ENCODE measurements at regions not wholly inside any gene's neighbourhood (a gene's known extent, or its start where the extent isn't known, plus 50 kb on each side); places are given as distances from the start of the nearest gene placed in this dataset.
A peak's percentile ranks its signal among the peaks of the same experiment; 100 is the strongest.
"Not testable (repeated sequence)": the region's sequence is repeated elsewhere in the genome, so short reads cannot be mapped to it uniquely, and the experiment has no call there.

DNA sequence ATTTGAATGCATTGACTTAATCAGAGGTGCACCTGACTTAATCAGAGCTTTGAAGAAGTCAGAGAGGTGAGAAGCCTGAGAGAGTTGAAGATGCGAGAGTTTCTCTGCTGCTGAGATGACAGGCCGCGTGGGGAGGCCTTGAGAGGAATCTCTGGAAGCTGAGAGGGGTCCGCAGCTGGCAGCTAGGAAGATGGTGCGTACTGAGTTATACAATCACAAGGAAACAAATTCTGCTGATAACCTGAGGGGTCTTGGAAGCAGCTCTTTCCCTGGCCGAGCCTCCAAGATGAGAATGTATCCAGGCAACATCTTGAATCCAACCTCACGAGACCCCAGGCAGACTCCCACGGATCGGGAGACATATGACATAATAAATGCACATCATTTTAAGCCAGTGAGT lies 91.7 kb downstream of the SPATA31A6 start:
- H3K9ac ChIP-seq (replicated peaks; ENCODE audit: extremely low read depth, insufficient read depth, low read length), result no peak overlapping the region
- H3K27ac ChIP-seq (ENCODE audit: insufficient read depth, low read depth, low read length), result no peak overlapping the region
- H3K9me1 ChIP-seq (replicated peaks; ENCODE audit: control insufficient read depth, extremely low read depth, insufficient read depth, low read length), result no peaks in the 10 kb centered on the region
- dilution Hi-C loops (cut with MboI; ENCODE audit: extremely low pct_ligation_motif_present, low sequenced_read_pairs) (no loop called here), intact Hi-C loops (cut with micrococcal nuclease) (no loop called here)
- no peaks in the 10 kb centered on the region for H3K27me3 ChIP-seq (ENCODE audit: control insufficient read depth in 2 of 2, insufficient read depth in 2 of 2, low read length in 2 of 2)
- no peak for DNase-seq (ENCODE audit: low read depth, low spot score)
- H3K4me2 ChIP-seq (ENCODE audit: insufficient read depth, low read length), result no peak overlapping the region
- no peaks in the 10 kb centered on the region for H3K36me3 ChIP-seq (ENCODE audit: control insufficient read depth in 2 of 2, extremely low read depth in 1 of 2, insufficient read depth in 2 of 2, low read length in 2 of 2)
- CTCF ChIA-PET, result no interaction called here
- POLR2A ChIA-PET, result no interaction called here
- no peak overlapping the region for H3K4me3 ChIP-seq (replicated peaks in 1 of 3; ENCODE audit: insufficient read depth in 1 of 3, low read depth in 1 of 3, low read length in 3 of 3)
- H4K20me1 ChIP-seq (replicated peaks; ENCODE audit: control insufficient read depth, extremely low read depth, insufficient read depth, low read length), result no peaks in the 10 kb centered on the region
- no peak for TF ChIP-seq POLR2A (IDR thresholded peaks at IDR 0.05; ENCODE audit: low read depth, low read length)
- no peak for TF ChIP-seq FOS (IDR thresholded peaks at IDR 0.05; ENCODE audit: borderline replicate concordance, insufficient read depth, low read length)
- TF ChIP-seq EZH2 (IDR thresholded peaks at IDR 0.05; ENCODE audit: borderline replicate concordance, low read depth, low read length, severe bottlenecking), result no peak
- TF ChIP-seq, protein P1, sequence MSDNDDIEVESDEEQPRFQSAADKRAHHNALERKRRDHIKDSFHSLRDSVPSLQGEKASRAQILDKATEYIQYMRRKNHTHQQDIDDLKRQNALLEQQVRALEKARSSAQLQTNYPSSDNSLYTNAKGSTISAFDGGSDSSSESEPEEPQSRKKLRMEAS (IDR thresholded peaks at IDR 0.05; ENCODE audit: insufficient read depth, insufficient read length), result no peak
- TF ChIP-seq GATA2 (IDR thresholded peaks at IDR 0.05; ENCODE audit: insufficient read depth, insufficient read length, low read depth, low read length), result no peak
- no peak for TF ChIP-seq POLR2AphosphoS5 (IDR thresholded peaks at IDR 0.05; ENCODE audit: insufficient read depth, low read depth, low read length)
- no peak for TF ChIP-seq JUN (IDR thresholded peaks at IDR 0.05; ENCODE audit: borderline replicate concordance, insufficient read depth, insufficient read length, low read depth)
- no peak for TF ChIP-seq MYC (IDR thresholded peaks at IDR 0.05; ENCODE audit: low read depth, low read length)
- TF ChIP-seq, protein P2, sequence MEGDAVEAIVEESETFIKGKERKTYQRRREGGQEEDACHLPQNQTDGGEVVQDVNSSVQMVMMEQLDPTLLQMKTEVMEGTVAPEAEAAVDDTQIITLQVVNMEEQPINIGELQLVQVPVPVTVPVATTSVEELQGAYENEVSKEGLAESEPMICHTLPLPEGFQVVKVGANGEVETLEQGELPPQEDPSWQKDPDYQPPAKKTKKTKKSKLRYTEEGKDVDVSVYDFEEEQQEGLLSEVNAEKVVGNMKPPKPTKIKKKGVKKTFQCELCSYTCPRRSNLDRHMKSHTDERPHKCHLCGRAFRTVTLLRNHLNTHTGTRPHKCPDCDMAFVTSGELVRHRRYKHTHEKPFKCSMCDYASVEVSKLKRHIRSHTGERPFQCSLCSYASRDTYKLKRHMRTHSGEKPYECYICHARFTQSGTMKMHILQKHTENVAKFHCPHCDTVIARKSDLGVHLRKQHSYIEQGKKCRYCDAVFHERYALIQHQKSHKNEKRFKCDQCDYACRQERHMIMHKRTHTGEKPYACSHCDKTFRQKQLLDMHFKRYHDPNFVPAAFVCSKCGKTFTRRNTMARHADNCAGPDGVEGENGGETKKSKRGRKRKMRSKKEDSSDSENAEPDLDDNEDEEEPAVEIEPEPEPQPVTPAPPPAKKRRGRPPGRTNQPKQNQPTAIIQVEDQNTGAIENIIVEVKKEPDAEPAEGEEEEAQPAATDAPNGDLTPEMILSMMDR (IDR thresholded peaks at IDR 0.05; ENCODE audit: extremely low read depth in 1 of 2, insufficient read depth in 1 of 2, low read depth in 1 of 2, low read length in 2 of 2), result no peak
- H3K79me2 ChIP-seq (ENCODE audit: control insufficient read depth, insufficient read depth, low read length), result no peaks in the 10 kb centered on the region
- H2AFZ ChIP-seq (ENCODE audit: low read depth, low read length), result no peak overlapping the region
- BruUV-seq (replicated peaks), result no TSS peak
- no peak for FAIRE-seq
- no peaks in the 10 kb centered on the region for H3K4me1 ChIP-seq (ENCODE audit: control insufficient read depth, extremely low read depth, insufficient read depth, low read length)
- no peaks in the 10 kb centered on the region for H3K9me3 ChIP-seq (replicated peaks; ENCODE audit: control insufficient read depth, insufficient read depth, low read length)

DNA sequence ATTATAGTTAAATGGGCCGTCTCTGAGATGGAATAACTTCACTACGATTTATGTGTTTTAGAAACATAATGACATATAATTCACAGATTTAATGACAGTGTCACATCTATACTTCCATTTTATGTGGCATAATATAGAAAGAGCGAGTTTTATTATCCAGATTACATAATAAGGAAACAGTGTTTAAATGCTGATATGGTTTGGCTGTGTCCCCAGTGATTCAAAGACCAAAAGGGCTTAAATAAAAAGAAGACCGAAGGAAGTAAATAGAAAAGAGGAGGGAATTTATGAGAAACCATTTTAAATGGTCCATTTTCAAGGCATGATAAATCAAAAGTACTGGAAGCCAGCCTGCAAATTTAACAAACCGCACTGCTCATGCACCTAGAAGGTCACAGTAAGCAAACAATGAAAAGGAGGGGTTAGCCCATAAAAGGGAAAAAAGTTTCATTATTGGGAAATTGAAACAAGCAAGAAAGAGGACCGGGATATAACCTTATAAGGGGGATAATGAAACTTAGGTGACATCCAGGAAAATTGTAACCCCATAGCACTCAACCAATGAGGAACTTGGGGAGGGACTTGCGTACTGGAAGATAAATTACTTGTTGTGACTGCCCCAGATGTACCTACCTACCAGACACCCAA lies 99.2 kb downstream of the SPATA31A6 start:
- H3K79me2 ChIP-seq (ENCODE audit: control insufficient read depth, insufficient read depth, low read length); H3K27ac ChIP-seq (ENCODE audit: insufficient read depth, low read depth, low read length); H3K9me1 ChIP-seq (replicated peaks; ENCODE audit: control insufficient read depth, extremely low read depth, insufficient read depth, low read length); H3K4me2 ChIP-seq (ENCODE audit: insufficient read depth, low read length); H3K27me3 ChIP-seq (ENCODE audit: control insufficient read depth in 2 of 2, insufficient read depth in 2 of 2, low read length in 2 of 2); H3K4me3 ChIP-seq (replicated peaks in 1 of 3; ENCODE audit: insufficient read depth in 1 of 3, low read depth in 1 of 3, low read length in 3 of 3); FAIRE-seq; BruUV-seq (replicated peaks); H4K20me1 ChIP-seq (replicated peaks; ENCODE audit: control insufficient read depth, extremely low read depth, insufficient read depth, low read length); intact Hi-C loops (cut with micrococcal nuclease); H3K9ac ChIP-seq (replicated peaks; ENCODE audit: extremely low read depth, insufficient read depth, low read length); H3K9me3 ChIP-seq (replicated peaks; ENCODE audit: control insufficient read depth, insufficient read depth, low read length); CTCF ChIA-PET; H3K4me1 ChIP-seq (ENCODE audit: control insufficient read depth, extremely low read depth, insufficient read depth, low read length); H2AFZ ChIP-seq (ENCODE audit: low read depth, low read length); dilution Hi-C loops (cut with MboI; ENCODE audit: extremely low pct_ligation_motif_present, low sequenced_read_pairs); POLR2A ChIA-PET; H3K36me3 ChIP-seq (ENCODE audit: control insufficient read depth in 2 of 2, extremely low read depth in 1 of 2, insufficient read depth in 2 of 2, low read length in 2 of 2): not testable (repeated sequence)
- DNase-seq (ENCODE audit: low read depth, low spot score), result peak; percentile 76

DNA sequence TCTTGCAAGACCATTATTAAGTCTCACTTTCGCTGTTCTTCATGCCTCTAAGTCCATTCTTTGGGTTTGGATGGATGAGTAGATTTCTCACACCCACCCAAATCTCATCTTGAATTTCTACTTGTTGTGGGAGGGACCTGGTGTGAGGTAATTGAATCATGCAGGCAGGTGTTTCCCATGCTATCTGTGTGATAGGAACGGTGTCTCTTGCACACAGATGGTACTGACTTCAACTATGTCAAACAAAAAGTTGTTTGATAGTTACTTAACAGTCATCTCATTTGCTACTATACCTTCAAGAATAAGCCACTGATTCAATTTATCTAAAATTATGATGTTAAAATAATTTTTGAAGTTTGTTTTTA lies 99.7 kb downstream of the SPATA31A6 start:
- H3K36me3 ChIP-seq (ENCODE audit: control insufficient read depth in 2 of 2, extremely low read depth in 1 of 2, insufficient read depth in 2 of 2, low read length in 2 of 2); H4K20me1 ChIP-seq (replicated peaks; ENCODE audit: control insufficient read depth, extremely low read depth, insufficient read depth, low read length); H3K9me3 ChIP-seq (replicated peaks; ENCODE audit: control insufficient read depth, insufficient read depth, low read length); BruUV-seq (replicated peaks); H3K79me2 ChIP-seq (ENCODE audit: control insufficient read depth, insufficient read depth, low read length); FAIRE-seq; H3K4me1 ChIP-seq (ENCODE audit: control insufficient read depth, extremely low read depth, insufficient read depth, low read length); H3K27me3 ChIP-seq (ENCODE audit: control insufficient read depth in 2 of 2, insufficient read depth in 2 of 2, low read length in 2 of 2); H3K4me3 ChIP-seq (replicated peaks in 1 of 3; ENCODE audit: insufficient read depth in 1 of 3, low read depth in 1 of 3, low read length in 3 of 3); H3K9me1 ChIP-seq (replicated peaks; ENCODE audit: control insufficient read depth, extremely low read depth, insufficient read depth, low read length); CTCF ChIA-PET; dilution Hi-C loops (cut with MboI; ENCODE audit: extremely low pct_ligation_motif_present, low sequenced_read_pairs); intact Hi-C loops (cut with micrococcal nuclease); DNase-seq (ENCODE audit: low read depth, low spot score); H3K27ac ChIP-seq (ENCODE audit: insufficient read depth, low read depth, low read length); H3K9ac ChIP-seq (replicated peaks; ENCODE audit: extremely low read depth, insufficient read depth, low read length); H2AFZ ChIP-seq (ENCODE audit: low read depth, low read length); POLR2A ChIA-PET; H3K4me2 ChIP-seq (ENCODE audit: insufficient read depth, low read length): not testable (repeated sequence)
